SK-N-SH treated with all-trans-retinoic acid at 6 μM for 48 hours (cell line): ENCODE measurements at regions not wholly inside any gene's neighbourhood (a gene's known extent, or its start where the extent isn't known, plus 50 kb on each side); places are given as distances from the start of the nearest gene placed in this dataset.

Experiments used
- ATAC-seq: fragments of 200-7000 bp; cut with Tn5 transposase; 3 replicates; pipeline ENCODE4 v1.9.1; 2020; ENCODE audit warnings: mild to moderate bottlenecking, moderate library complexity
- ARNTL ChIP-seq: fragments of 450-650 bp; formaldehyde crosslinking; IDR thresholded peaks from 2 replicates; pipeline ENCODE4 v1.5.0; 2020; ENCODE audit warnings: low read depth, mild to moderate bottlenecking, moderate library complexity, borderline replicate concordance
- CSDC2 ChIP-seq: fragments of 250-450 bp; sonication (Bioruptor Pico); IDR thresholded peaks from 2 replicates; pipeline ENCODE4 v1.5.0; 2020; ENCODE audit warnings: mild to moderate bottlenecking, moderate library complexity
- GLIS3 ChIP-seq: fragments of 250-450 bp; sonication (Bioruptor Pico); IDR thresholded peaks from 2 replicates; pipeline ENCODE4 v1.5.0; 2020; ENCODE audit warnings: mild to moderate bottlenecking, moderate library complexity
- ISL1 ChIP-seq: fragments of 250-450 bp; sonication (Bioruptor Pico); IDR thresholded peaks from 2 replicates; pipeline ENCODE4 v2.1.2; 2022; ENCODE audit warnings: mild to moderate bottlenecking, moderate library complexity
- RARB ChIP-seq: fragments of 250-450 bp; sonication (Bioruptor Pico); IDR thresholded peaks from 2 replicates; pipeline ENCODE4 v1.8.0; 2021; ENCODE audit warnings: mild to moderate bottlenecking, moderate library complexity
- SNAI2 ChIP-seq: fragments of 250-450 bp; sonication (Bioruptor Pico); IDR thresholded peaks from 2 replicates; pipeline ENCODE4 v1.5.0; 2020; ENCODE audit warnings: mild to moderate bottlenecking, moderate library complexity
- TCF4 ChIP-seq: fragments of 250-450 bp; sonication (Bioruptor Pico); IDR thresholded peaks from 2 replicates; pipeline ENCODE4 v1.8.0; 2021; ENCODE audit warnings: mild to moderate bottlenecking, moderate library complexity, borderline replicate concordance
- TOX ChIP-seq: fragments of 250-450 bp; sonication (Bioruptor Pico); IDR thresholded peaks from 2 replicates; pipeline ENCODE4 v1.8.0; 2021; ENCODE audit warnings: mild to moderate bottlenecking, moderate library complexity, borderline replicate concordance
- ZC3H10 ChIP-seq: fragments of 250-450 bp; sonication (Bioruptor Pico); IDR thresholded peaks from 2 replicates; pipeline ENCODE4 v1.5.1; 2021; ENCODE audit warnings: mild to moderate bottlenecking, moderate library complexity
- ZFP30 ChIP-seq: fragments of 450-650 bp; formaldehyde crosslinking; IDR thresholded peaks from 2 replicates; pipeline ENCODE4 v1.5.0; 2022; ENCODE audit warnings: mild to moderate bottlenecking, moderate library complexity
- ZNF565 ChIP-seq: fragments of 450-650 bp; formaldehyde crosslinking; conservative IDR thresholded peaks from 2 replicates; pipeline ENCODE4 v1.5.0; 2020; ENCODE audit warnings: low read depth, mild to moderate bottlenecking, moderate library complexity
- ZNF8 ChIP-seq: fragments of 450-650 bp; formaldehyde crosslinking; IDR thresholded peaks from 2 replicates; pipeline ENCODE4 v1.5.0; 2020; ENCODE audit warnings: mild to moderate bottlenecking, moderate library complexity
- TF ChIP-seq, protein P1 (sequence below): fragments of 250-450 bp; sonication (Bioruptor Pico); IDR thresholded peaks from 2 replicates; pipeline ENCODE4 v1.5.0; 2020; ENCODE audit warnings: mild to moderate bottlenecking, moderate library complexity
- TF ChIP-seq, protein P2 (sequence below): fragments of 250-450 bp; sonication (Bioruptor Pico); IDR thresholded peaks from 2 replicates; pipeline ENCODE4 v1.8.0; 2021; ENCODE audit warnings: low read depth, mild to moderate bottlenecking, moderate library complexity, borderline replicate concordance
- TF ChIP-seq, protein P3 (sequence below): fragments of 250-450 bp; sonication (Bioruptor Pico); IDR thresholded peaks from 2 replicates; pipeline ENCODE4 v1.8.0; 2020; ENCODE audit warnings: mild to moderate bottlenecking, moderate library complexity, borderline replicate concordance
- TF ChIP-seq, protein P4 (sequence below): fragments of 250-450 bp; sonication (Bioruptor Pico); IDR thresholded peaks from 2 replicates; pipeline ENCODE4 v1.5.1; 2020; ENCODE audit warnings: low read depth, mild to moderate bottlenecking, moderate library complexity

DNA sequence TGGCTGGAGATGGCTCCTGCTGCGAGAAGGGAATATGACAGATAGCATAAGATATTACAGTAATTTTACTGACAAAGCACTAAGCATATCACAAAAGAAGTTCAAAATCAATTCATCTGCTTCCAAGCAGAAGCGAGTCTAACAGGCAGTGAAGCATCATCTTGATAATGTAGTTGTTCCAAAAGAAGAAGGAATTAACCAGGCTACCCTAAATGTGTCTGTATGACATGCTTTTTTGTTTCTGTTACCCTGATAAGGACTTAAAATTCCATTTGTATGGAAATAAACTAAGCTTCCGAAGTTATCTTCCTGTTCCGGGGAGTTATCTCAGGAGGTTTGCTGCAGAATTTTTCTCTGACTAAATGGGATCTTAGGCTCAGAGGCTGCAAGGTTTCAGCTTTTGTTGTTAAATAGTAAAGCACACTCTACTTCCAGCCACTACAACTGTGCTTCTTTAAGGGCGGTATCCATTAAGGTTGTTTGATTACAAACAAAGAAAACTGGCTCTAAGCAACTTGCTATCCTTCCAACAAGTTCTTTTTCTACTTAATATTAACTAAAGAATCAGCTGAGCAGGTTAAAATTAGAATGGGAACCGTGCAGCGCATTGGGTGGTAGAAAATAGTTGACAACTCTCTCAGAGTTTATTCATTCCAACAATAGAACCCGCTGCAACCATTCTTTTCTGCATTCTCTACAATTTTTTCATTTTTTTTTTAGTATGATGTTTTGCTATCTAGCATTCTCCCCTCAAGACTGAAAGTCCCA is 607.3 kb downstream of the UQCRFS1 start:
- no peak for ATAC-seq
- TF ChIP-seq TOX (CRISPR knock-in tag) (no peak), ZC3H10 (CRISPR knock-in tag) (no peak), GLIS3 (CRISPR knock-in tag) (no peak), SNAI2 (CRISPR knock-in tag) (no peak), ZNF565 (CRISPR knock-in tag) (no peak), TCF4 (CRISPR knock-in tag) (no peak), ZNF8 (CRISPR knock-in tag) (no peak), ISL1 (CRISPR knock-in tag) (no peak), ARNTL (CRISPR knock-in tag) (no peak), ZFP30 (CRISPR knock-in tag) (no peak), RARB (CRISPR knock-in tag) (no peak)
- TF ChIP-seq, protein P1, sequence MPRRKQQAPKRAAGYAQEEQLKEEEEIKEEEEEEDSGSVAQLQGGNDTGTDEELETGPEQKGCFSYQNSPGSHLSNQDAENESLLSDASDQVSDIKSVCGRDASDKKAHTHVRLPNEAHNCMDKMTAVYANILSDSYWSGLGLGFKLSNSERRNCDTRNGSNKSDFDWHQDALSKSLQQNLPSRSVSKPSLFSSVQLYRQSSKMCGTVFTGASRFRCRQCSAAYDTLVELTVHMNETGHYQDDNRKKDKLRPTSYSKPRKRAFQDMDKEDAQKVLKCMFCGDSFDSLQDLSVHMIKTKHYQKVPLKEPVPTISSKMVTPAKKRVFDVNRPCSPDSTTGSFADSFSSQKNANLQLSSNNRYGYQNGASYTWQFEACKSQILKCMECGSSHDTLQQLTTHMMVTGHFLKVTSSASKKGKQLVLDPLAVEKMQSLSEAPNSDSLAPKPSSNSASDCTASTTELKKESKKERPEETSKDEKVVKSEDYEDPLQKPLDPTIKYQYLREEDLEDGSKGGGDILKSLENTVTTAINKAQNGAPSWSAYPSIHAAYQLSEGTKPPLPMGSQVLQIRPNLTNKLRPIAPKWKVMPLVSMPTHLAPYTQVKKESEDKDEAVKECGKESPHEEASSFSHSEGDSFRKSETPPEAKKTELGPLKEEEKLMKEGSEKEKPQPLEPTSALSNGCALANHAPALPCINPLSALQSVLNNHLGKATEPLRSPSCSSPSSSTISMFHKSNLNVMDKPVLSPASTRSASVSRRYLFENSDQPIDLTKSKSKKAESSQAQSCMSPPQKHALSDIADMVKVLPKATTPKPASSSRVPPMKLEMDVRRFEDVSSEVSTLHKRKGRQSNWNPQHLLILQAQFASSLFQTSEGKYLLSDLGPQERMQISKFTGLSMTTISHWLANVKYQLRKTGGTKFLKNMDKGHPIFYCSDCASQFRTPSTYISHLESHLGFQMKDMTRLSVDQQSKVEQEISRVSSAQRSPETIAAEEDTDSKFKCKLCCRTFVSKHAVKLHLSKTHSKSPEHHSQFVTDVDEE (CRISPR knock-in tag) = no peak
- TF ChIP-seq, protein P2, sequence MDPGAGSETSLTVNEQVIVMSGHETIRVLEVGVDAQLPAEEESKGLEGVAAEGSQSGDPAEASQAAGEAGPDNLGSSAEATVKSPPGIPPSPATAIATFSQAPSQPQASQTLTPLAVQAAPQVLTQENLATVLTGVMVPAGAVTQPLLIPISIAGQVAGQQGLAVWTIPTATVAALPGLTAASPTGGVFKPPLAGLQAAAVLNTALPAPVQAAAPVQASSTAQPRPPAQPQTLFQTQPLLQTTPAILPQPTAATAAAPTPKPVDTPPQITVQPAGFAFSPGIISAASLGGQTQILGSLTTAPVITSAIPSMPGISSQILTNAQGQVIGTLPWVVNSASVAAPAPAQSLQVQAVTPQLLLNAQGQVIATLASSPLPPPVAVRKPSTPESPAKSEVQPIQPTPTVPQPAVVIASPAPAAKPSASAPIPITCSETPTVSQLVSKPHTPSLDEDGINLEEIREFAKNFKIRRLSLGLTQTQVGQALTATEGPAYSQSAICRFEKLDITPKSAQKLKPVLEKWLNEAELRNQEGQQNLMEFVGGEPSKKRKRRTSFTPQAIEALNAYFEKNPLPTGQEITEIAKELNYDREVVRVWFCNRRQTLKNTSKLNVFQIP = no peak
- TF ChIP-seq, protein P3, sequence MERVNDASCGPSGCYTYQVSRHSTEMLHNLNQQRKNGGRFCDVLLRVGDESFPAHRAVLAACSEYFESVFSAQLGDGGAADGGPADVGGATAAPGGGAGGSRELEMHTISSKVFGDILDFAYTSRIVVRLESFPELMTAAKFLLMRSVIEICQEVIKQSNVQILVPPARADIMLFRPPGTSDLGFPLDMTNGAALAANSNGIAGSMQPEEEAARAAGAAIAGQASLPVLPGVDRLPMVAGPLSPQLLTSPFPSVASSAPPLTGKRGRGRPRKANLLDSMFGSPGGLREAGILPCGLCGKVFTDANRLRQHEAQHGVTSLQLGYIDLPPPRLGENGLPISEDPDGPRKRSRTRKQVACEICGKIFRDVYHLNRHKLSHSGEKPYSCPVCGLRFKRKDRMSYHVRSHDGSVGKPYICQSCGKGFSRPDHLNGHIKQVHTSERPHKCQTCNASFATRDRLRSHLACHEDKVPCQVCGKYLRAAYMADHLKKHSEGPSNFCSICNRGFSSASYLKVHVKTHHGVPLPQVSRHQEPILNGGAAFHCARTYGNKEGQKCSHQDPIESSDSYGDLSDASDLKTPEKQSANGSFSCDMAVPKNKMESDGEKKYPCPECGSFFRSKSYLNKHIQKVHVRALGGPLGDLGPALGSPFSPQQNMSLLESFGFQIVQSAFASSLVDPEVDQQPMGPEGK = no peak

DNA sequence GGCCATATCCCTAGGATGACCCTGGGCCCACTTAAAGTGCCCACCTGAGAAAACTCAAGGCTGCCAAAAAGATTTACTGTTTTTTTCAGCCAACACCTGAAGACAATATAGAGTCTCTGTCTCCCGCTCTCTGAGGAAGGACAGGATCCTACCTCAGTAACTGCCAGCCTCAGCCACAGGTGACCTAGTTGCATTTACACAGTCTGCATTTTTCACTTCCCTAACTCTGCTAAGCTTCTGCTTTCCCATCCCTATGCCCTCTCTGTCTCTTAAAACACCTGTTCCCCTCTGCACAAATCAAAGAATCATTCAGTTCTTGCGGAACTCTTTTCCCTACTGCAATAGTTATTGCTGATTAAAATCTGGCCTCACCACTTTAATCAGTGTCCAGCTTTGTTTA is 609.5 kb downstream of the UQCRFS1 start:
- no peak for ATAC-seq

More for the DNA sequence above, 609.5 kb downstream of the UQCRFS1 start:
- TF ChIP-seq ARNTL (CRISPR knock-in tag) = no peak
- TF ChIP-seq, protein P1 (CRISPR knock-in tag) = no peak
- TF ChIP-seq, protein P4, sequence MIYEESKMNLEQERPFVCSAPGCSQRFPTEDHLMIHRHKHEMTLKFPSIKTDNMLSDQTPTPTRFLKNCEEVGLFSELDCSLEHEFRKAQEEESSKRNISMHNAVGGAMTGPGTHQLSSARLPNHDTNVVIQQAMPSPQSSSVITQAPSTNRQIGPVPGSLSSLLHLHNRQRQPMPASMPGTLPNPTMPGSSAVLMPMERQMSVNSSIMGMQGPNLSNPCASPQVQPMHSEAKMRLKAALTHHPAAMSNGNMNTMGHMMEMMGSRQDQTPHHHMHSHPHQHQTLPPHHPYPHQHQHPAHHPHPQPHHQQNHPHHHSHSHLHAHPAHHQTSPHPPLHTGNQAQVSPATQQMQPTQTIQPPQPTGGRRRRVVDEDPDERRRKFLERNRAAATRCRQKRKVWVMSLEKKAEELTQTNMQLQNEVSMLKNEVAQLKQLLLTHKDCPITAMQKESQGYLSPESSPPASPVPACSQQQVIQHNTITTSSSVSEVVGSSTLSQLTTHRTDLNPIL (CRISPR knock-in tag) = no peak
- no peak for TF ChIP-seq CSDC2 (CRISPR knock-in tag)
- TF ChIP-seq TOX (CRISPR knock-in tag) = no peak
- no peak for TF ChIP-seq ZNF565 (CRISPR knock-in tag)
- TF ChIP-seq RARB (CRISPR knock-in tag) = no peak
- no peak for TF ChIP-seq ZFP30 (CRISPR knock-in tag)
- TF ChIP-seq ZC3H10 (CRISPR knock-in tag) = no peak
